ENCODE measurements at regions not wholly inside any gene's neighbourhood (a gene's known extent, or its start where the extent isn't known, plus 50 kb on each side); places are given as distances from the start of the nearest gene placed in this dataset.

- no peaks in the 10 kb centered on the region for H3K9me3 ChIP-seq
- no peaks in the 10 kb centered on the region for H3K36me3 ChIP-seq
- TF ChIP-seq POLR2A (IDR thresholded peaks at IDR 0.05), result no peak
- TF ChIP-seq CTCF (IDR thresholded peaks at IDR 0.05), result no peak
- no peak for TF ChIP-seq POLR2AphosphoS5 (IDR thresholded peaks at IDR 0.05)
- no peak for TF ChIP-seq EP300 (IDR thresholded peaks at IDR 0.05)
- no peaks in the 10 kb centered on the region for H3K4me1 ChIP-seq
- no peak overlapping the region for H3K27ac ChIP-seq
- ATAC-seq, result no peak
- H3K27me3 ChIP-seq, result no peaks in the 10 kb centered on the region
- 85 to 94% methylated on average over 2 to 3 of the region's 3 CpGs for WGBS, 2 donors (ENCODE audit: low coverage in 1 of 2)
- no peak overlapping the region for H3K4me3 ChIP-seq
Observed at GRCh38 chr21:15149600-15150224, 84.9 kb upstream of the NRIP1 start.

- no peaks in the 10 kb centered on the region for H3K27me3 ChIP-seq
- no peak overlapping the region for H3K27ac ChIP-seq
- 54 to 88% methylated on average over 2 to 4 of the region's 4 CpGs for WGBS, 2 donors (ENCODE audit: low coverage in 1 of 2)
- TF ChIP-seq EP300 (IDR thresholded peaks at IDR 0.05), result no peak
- no peak for TF ChIP-seq POLR2A (IDR thresholded peaks at IDR 0.05)
- no peak for TF ChIP-seq CTCF (IDR thresholded peaks at IDR 0.05)
- TF ChIP-seq POLR2AphosphoS5 (IDR thresholded peaks at IDR 0.05), result no peak
- H3K4me1 ChIP-seq, result no peaks in the 10 kb centered on the region
- no peaks in the 10 kb centered on the region for H3K9me3 ChIP-seq
- no peak overlapping the region for H3K4me3 ChIP-seq
- no peak for ATAC-seq
- H3K36me3 ChIP-seq, result no peaks in the 10 kb centered on the region
Observed at GRCh38 chr21:15151385-15152103, 86.7 kb upstream of the NRIP1 start.

GRCh38 chr21:15152591-15152990 is 87.8 kb upstream of the NRIP1 start:
- 82 to 86% methylated on average over 2 to 3 of the region's 3 CpGs for WGBS, 2 donors (ENCODE audit: low coverage in 1 of 2)
- Histone ChIP-seq H3K4me3 (no peak overlapping the region), H3K27ac (no peak overlapping the region), H3K9me3 (no peaks in the 10 kb centered on the region), H3K36me3 (no peaks in the 10 kb centered on the region), H3K4me1 (no peaks in the 10 kb centered on the region), H3K27me3 (no peaks in the 10 kb centered on the region)
- no peak for ATAC-seq
- no peak for TF ChIP-seq CTCF (IDR thresholded peaks at IDR 0.05)
- TF ChIP-seq POLR2A (IDR thresholded peaks at IDR 0.05), result no peak
- TF ChIP-seq EP300 (IDR thresholded peaks at IDR 0.05), result no peak
- TF ChIP-seq POLR2AphosphoS5 (IDR thresholded peaks at IDR 0.05), result no peak

GRCh38 chr21:15159382-15160020 is 94.7 kb upstream of the NRIP1 start:
- H3K4me3 ChIP-seq, result no peak overlapping the region
- no peak for ATAC-seq
- WGBS, 2 donors (ENCODE audit: low coverage in 1 of 2), result 40 to 59% methylated on average over 2 of the region's 2 CpGs
- no peak for TF ChIP-seq CTCF (IDR thresholded peaks at IDR 0.05)
- no peak for TF ChIP-seq POLR2A (IDR thresholded peaks at IDR 0.05)
- no peak for TF ChIP-seq POLR2AphosphoS5 (IDR thresholded peaks at IDR 0.05)
- TF ChIP-seq EP300 (IDR thresholded peaks at IDR 0.05), result no peak
- no peaks in the 10 kb centered on the region for H3K9me3 ChIP-seq
- H3K36me3 ChIP-seq, result no peaks in the 10 kb centered on the region
- no peak overlapping the region for H3K27ac ChIP-seq
- H3K4me1 ChIP-seq, result peaks cover 0 to 3% (median 0%) of the 10 kb centered on the region in 3 donors
- no peaks in the 10 kb centered on the region for H3K27me3 ChIP-seq
